H7 (cell line): ENCODE measurements at regions not wholly inside any gene's neighbourhood (a gene's known extent, or its start where the extent isn't known, plus 50 kb on each side); places are given as distances from the start of the nearest gene placed in this dataset.
"Not testable (repeated sequence)": the region's sequence is repeated elsewhere in the genome, so short reads cannot be mapped to it uniquely, and the experiment has no call there.

Experiments used
- DNase-seq: peaks from one replicate; pipeline ENCODE4 v3.0.0; 2012
- H3K27me3 ChIP-seq: 2 replicates; pipeline ENCODE4 v1.6.0; 2011; ENCODE audit warnings: mild to moderate bottlenecking, low read length; ENCODE audit not compliant: control insufficient read depth, insufficient read depth
- H3K36me3 ChIP-seq: replicated peaks from 2 replicates; pipeline ENCODE4 v1.5.1; 2011; ENCODE audit warnings: low read length; ENCODE audit not compliant: control insufficient read depth, insufficient read depth
- H3K4me3 ChIP-seq: 2 replicates; pipeline ENCODE4 v1.5.1; 2011; ENCODE audit warnings: low read depth, mild to moderate bottlenecking, control low read depth, low read length, moderate library complexity; ENCODE audit not compliant: insufficient read depth

DNA sequence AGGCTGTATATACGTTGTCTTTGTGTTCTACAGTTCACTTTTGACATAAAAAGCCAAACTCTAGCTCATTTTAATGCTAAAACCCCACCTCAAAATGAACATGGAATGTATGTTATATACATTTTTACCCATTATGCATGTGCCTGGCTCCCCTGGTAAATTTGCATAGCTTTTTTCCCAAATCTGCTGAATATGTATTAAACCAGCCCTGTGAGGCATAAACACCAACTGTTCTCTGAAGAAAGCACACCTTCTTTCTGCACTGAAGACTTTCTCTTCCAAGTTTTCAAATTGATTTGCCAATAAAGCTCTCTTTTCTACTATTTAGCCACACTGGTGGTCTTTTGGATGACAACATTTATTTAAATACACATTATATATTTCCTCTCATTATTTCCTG, 549.4 kb downstream of the TRIB2 start:
- H3K27me3 ChIP-seq: no peaks in the 10 kb centered on the region
- DNase-seq: no peak
- H3K36me3 ChIP-seq: no peaks in the 10 kb centered on the region
- no peak overlapping the region for H3K4me3 ChIP-seq

DNA sequence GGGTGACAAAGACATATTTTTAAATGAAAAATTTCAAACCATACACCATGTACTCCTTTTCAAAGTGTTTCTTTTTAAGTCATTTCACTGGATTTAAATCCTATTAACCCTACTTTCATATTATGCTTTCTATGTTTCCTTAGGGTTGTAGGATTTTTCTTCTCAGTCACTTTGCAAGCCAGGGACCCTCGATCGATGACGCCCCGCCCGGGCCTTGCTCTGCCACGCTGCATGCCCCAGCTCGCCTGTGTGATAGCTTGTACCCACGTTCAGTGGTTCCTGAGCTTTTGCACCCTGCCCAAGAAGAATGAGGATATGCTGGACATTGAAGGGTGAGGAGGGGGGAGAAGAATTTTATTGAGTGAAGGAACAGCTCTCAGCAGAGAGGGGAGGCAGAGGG, 568.0 kb downstream of the TRIB2 start:
- Histone ChIP-seq H3K4me3 (no peak overlapping the region), H3K27me3 (no peaks in the 10 kb centered on the region), H3K36me3 (no peaks in the 10 kb centered on the region)
- DNase-seq: no peak

DNA sequence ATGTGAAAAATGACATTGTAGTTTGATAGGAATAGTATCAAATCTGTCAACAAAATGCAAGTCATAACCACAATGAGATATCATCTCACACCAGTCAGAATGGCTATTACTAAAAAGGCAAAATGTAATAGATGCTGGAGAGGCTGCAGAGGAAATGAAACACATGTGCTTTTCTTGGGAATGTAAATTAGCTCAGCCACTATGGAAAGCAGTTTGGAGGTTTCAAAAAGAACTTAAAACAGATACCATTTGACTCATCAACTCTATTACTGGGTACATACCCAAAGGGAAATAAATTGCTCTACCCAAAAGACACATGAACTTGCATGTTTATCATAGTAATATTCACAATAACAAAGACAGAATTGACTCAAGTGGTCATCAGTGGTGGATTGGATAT, 572.6 kb downstream of the TRIB2 start:
- Histone ChIP-seq H3K27me3 (no peaks in the 10 kb centered on the region), H3K36me3 (no peaks in the 10 kb centered on the region), H3K4me3 (no peak overlapping the region)
- DNase-seq: no peak

DNA sequence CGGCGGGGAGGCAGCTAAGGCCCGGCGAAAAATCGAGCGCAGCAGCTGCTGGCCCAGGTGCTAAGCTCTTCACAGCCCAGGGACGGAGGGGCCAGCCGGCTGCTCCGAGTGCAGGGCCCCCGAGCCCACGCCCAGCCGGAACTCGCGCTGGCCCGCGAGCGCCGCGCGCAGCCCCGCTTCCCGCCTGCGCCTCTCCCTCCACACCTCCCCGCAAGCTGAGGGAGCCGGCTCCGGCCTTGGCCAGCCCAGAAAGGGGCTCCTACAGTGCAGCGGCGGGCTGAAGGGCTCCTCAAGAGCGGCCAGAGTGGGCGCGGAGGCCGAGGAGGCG, 591.7 kb downstream of the TRIB2 start:
- not testable (repeated sequence) for H3K27me3 ChIP-seq, H3K36me3 ChIP-seq, DNase-seq, H3K4me3 ChIP-seq

DNA sequence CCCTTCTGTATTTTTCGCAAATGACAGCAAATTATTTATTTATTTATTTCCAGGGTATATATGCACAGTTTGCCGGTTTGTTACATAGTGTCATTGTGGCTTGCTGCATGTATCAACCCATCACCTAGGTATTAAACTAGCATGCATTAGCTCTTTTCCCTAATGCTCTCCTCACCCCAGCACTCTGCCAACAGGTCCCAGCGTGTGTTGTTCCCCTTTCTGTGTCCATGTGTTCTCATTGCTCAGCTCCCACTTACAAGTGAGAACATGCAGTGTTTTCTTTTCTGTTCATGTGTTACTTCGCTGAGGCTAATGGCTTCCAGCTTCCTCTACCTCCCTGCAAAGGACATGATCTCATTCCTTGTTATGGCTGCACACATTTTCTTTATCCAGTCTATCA, 592.3 kb downstream of the TRIB2 start:
- Histone ChIP-seq H3K27me3 (no peaks in the 10 kb centered on the region), H3K36me3 (no peaks in the 10 kb centered on the region), H3K4me3 (no peak overlapping the region)
- no peak for DNase-seq

DNA sequence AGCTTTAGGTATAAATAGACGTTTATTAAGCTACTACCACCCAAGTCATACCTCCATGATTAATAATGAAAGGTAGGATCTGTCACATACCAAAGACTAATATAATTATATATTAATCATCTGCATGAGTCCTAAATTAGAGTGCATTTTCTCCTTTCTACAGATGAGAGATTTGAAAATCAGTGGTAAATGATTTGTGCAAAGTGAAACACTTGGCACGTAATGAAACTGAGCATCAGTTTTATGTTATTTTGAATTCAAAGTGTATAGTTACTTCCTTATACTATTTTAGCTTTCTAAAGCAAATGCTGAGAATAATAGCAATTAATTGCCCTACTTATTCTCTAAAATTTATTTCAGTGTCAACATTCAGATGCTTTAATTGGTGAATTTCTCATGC, 615.3 kb downstream of the TRIB2 start:
- no peak for DNase-seq
- H3K27me3 ChIP-seq: no peaks in the 10 kb centered on the region
- H3K4me3 ChIP-seq: no peak overlapping the region
- no peaks in the 10 kb centered on the region for H3K36me3 ChIP-seq

DNA sequence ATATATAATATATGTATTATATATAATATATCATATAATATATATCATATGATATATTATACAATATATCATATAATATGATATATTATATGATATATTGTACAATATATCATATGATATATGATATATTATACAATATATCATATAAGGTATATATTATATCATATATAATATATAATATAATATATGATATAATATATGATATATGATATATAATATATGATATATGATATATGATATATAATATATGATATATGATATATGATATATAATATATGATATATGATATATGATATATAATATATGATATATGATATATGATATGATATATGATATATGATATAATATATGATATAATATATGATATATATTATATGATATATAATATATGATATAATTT, 617.3 kb downstream of the TRIB2 start:
- H3K27me3 ChIP-seq, DNase-seq, H3K36me3 ChIP-seq, H3K4me3 ChIP-seq: not testable (repeated sequence)

DNA sequence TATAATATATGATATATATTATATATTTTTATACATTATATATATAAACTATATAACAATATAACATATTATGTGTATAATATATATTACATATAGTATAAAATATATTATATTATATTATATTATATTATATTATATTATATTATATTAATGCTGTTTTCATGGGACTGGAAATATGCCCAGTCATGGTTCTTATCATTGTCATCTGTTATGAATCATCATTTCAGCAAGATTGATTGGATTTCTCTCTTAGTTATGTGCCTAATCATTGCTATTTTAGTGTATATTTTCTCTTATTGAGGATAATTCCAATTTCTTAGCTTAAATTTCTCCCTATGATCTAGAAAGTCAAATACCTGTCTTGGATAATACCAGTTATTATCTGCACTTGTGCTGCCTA, 617.8 kb downstream of the TRIB2 start:
- no peaks in the 10 kb centered on the region for H3K36me3 ChIP-seq

DNA sequence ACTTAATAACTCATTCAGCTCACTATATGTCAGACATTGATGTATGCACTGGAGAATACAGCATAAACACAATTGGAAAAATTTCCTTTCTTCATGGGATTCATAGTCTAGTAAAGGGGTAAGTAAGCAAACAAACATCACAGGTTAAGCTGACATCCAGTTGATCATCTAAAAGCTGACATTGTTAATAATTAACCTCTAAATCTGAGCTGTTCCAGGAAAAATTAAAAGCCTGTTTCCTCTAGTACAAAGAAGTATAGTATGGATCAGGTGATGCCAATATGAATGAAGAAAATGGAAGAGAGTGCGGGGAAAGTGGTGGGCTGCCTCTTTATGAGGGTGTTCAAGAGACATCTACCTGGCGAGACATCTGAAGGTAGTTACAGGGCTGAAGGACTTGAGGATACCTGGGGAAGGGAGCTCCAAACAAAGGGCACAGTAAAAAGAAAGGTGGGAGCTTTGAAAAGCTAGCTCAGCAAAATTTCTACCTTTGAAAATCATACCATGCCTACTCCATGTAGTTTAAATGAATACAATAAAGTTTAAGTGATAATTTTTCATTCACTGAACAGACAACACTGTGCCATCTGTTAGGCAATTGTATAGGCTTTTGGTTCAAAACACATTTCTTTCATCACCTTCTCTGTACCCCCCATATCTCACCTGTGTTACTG, 619.3 kb downstream of the TRIB2 start:
- no peaks in the 10 kb centered on the region for H3K27me3 ChIP-seq
- no peak for DNase-seq
- H3K36me3 ChIP-seq: no peaks in the 10 kb centered on the region
- H3K4me3 ChIP-seq: no peak overlapping the region

More for the DNA sequence above, 617.8 kb downstream of the TRIB2 start:
- no peak for DNase-seq
- Histone ChIP-seq H3K27me3 (no peaks in the 10 kb centered on the region), H3K4me3 (no peak overlapping the region)

DNA sequence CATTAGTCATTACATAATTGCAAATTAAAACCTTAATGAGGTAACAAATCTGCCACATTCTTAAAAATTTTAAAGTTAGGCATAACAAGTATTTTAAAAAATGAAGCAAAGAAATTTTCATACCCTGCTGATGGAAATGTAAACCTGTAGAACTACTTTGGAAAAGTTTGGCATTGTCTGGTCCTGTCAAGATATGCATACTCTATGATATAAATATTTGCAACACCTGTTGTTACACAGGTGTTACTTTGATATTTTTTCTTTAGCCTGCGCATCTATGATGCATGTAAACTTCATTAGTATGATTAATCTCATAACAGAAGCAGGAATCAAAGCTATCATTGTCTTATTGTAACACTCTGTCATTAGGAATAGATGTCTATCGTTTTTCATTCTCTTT, 634.3 kb downstream of the TRIB2 start:
- H3K4me3 ChIP-seq: no peak overlapping the region
- no peak for DNase-seq
- H3K36me3 ChIP-seq: no peaks in the 10 kb centered on the region
- no peaks in the 10 kb centered on the region for H3K27me3 ChIP-seq

DNA sequence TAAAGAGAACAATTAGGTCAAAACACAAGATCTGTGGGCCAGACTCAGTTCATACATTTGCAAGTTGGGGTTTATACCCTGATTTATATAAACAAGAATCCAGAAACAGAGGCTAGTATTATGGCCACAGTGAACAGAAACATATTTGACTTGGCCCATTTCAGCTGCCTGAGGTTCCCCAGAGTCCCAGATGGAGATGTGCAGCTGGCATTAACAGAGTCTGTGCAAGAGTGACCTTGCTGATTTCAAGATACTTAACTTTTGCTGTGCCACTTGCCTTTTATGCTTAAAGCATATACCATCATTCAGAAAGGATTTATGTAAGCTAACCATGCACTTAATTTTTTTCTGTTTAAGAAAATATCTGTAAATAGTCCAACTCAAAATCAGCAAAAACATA, 636.3 kb downstream of the TRIB2 start:
- Histone ChIP-seq H3K4me3 (no peak overlapping the region), H3K27me3 (no peaks in the 10 kb centered on the region), H3K36me3 (no peaks in the 10 kb centered on the region)
- DNase-seq: no peak

DNA sequence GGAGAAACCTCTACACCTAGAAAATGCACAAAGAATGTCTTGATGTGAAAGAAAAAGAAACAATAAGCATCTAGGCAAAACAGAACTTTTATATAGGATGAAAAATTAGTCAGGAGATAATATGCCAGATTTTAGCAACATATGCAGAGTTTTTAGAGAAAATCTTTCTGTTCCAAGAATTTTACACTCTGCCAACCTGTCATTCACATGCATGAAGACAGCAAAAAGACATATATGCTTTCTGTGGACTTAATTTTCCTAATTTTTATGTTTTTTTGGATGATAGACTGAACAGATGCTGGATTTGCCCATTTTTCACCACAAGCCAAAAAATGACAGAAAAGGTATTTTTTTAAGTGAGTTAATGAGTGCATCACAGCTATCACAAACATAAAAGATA, 637.3 kb downstream of the TRIB2 start:
- DNase-seq: no peak
- H3K36me3 ChIP-seq: no peaks in the 10 kb centered on the region
- H3K4me3 ChIP-seq: no peak overlapping the region
- H3K27me3 ChIP-seq: no peaks in the 10 kb centered on the region

DNA sequence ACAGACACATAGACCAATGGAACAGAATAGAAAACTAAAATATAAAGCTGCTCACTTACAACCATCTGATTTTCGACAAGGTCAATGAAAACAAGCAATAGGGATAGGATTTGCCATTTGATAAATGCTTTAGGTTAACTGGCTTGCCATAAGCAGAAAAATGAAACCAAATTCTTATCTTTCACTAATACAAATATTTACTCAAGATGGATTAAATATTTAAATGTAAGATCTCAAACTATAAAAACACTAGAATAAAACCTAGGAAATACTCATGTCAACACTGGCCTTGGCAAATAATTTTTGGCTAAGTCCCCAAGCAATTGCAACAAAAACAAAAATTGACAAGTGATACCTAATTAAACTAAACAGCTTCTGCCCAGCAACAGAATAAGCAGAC, 665.2 kb downstream of the TRIB2 start:
- not testable (repeated sequence) for H3K4me3 ChIP-seq, DNase-seq, H3K36me3 ChIP-seq, H3K27me3 ChIP-seq

DNA sequence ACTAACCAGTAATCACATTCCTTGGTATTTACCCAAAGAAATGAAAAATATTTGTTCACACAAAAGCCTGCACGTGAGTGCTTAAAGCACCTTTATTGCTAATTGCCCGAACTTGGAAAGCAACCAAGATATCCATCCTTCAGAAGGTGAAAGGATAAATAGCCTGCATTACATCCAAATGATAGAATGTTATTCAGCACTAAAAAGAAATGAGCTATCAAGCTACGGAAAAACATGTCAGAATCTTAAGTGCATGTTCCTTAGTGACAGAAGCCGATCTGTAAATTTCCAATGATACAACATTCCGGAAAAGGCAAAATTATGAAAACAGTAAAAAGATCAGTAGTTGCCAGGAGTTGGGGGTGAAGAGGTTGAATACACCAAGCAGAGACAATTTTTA, 672.4 kb downstream of the TRIB2 start:
- not testable (repeated sequence) for H3K36me3 ChIP-seq, DNase-seq, H3K27me3 ChIP-seq, H3K4me3 ChIP-seq

DNA sequence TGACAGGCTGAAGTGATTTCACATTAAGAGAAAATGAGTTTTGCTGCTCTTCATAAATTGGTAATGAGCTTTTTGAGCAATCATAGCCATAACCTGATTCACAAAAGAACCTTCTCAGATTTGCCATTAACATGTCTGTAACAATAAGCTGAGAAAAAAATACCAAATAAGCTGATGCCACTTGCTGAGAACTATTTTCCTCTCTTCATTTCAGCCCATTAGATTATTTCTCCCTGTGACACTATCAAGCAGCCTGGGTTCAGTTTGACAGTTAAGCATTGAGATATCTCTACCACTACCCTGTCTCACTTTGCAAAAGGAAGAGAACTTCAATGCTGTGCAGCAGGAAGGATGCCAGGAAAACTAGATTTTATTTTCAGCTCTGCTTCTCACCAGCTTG, 673.9 kb downstream of the TRIB2 start:
- no peak overlapping the region for H3K4me3 ChIP-seq
- H3K36me3 ChIP-seq: no peaks in the 10 kb centered on the region
- DNase-seq: no peak
- no peaks in the 10 kb centered on the region for H3K27me3 ChIP-seq

DNA sequence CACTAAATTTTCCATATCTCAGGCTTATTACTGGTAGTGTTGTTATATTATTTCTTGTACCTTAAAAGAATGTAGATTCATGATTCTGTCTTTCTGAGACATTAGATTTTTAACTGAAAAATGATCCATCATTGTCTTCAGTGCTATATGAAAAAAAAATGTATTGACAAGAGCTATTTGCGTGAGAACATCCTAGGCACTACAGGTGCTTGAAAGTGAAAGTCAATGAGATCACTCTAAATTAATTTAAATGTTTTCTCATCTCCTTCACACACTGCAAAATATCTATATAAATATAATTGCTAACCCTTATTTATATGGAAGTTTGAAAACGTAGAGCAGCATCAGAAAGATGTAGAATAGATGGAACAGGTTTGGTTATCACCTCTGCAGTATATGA, 684.6 kb downstream of the TRIB2 start:
- H3K36me3 ChIP-seq: no peaks in the 10 kb centered on the region
- no peak for DNase-seq
- H3K27me3 ChIP-seq: no peaks in the 10 kb centered on the region
- no peak overlapping the region for H3K4me3 ChIP-seq
